ENCODE measurements at regions not wholly inside any gene's neighbourhood (a gene's known extent, or its start where the extent isn't known, plus 50 kb on each side); places are given as distances from the start of the nearest gene placed in this dataset.

GRCh38 chr4:24071612-24072372 lies 181.9 kb upstream of the PPARGC1A start:
- H2AFZ ChIP-seq (ENCODE audit: low read length): no peak overlapping the region
- BruUV-seq (replicated peaks): no TSS peak

GRCh38 chr4:24070117-24070516 lies 180.3 kb upstream of the PPARGC1A start:
- ChIA-PET CTCF (ENCODE audit: unreplicated experiment) (no interaction called here), POLR2A (interaction anchor here (0.9 kb wide), 1 partner anchor 24 kb away, joined by 3 read pairs; no protein-coding TSS in a partner anchor)
- Histone ChIP-seq H3K9me3 (ENCODE audit: low read length) (no peaks in the 10 kb centered on the region), H4K20me1 (ENCODE audit: insufficient read depth, low read length) (no peaks in the 10 kb centered on the region), H3K4me1 (ENCODE audit: insufficient read depth, low read length, poor library complexity, severe bottlenecking) (no peaks in the 10 kb centered on the region), H3K4me3 (ENCODE audit: low read depth, low read length, poor library complexity, severe bottlenecking) (no peak overlapping the region), H2AFZ (ENCODE audit: low read length) (no peak overlapping the region), H3K4me2 (ENCODE audit: low read length) (no peak overlapping the region), H3K36me3 (ENCODE audit: insufficient read depth, low read length) (no peaks in the 10 kb centered on the region), H3K9me2 (ENCODE audit: insufficient read depth, low read length) (no peaks in the 10 kb centered on the region), H3K27ac (ENCODE audit: low read depth, low read length, poor library complexity, severe bottlenecking) (no peak overlapping the region), H3K79me2 (ENCODE audit: insufficient read depth, low read depth, low read length) (no peaks in the 10 kb centered on the region)
- TF ChIP-seq EZH2phosphoT487 (IDR thresholded peaks at IDR 0.05; ENCODE audit: borderline replicate concordance, low read depth, low read length): no peak
- TF ChIP-seq, protein P1, sequence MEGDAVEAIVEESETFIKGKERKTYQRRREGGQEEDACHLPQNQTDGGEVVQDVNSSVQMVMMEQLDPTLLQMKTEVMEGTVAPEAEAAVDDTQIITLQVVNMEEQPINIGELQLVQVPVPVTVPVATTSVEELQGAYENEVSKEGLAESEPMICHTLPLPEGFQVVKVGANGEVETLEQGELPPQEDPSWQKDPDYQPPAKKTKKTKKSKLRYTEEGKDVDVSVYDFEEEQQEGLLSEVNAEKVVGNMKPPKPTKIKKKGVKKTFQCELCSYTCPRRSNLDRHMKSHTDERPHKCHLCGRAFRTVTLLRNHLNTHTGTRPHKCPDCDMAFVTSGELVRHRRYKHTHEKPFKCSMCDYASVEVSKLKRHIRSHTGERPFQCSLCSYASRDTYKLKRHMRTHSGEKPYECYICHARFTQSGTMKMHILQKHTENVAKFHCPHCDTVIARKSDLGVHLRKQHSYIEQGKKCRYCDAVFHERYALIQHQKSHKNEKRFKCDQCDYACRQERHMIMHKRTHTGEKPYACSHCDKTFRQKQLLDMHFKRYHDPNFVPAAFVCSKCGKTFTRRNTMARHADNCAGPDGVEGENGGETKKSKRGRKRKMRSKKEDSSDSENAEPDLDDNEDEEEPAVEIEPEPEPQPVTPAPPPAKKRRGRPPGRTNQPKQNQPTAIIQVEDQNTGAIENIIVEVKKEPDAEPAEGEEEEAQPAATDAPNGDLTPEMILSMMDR (conservative IDR thresholded peaks at IDR 0.05; ENCODE audit: low read length): no peak
- BruUV-seq (replicated peaks): no TSS peak
- no peak for DNase-seq (ENCODE audit: low spot score)
- intact Hi-C loops (cut with micrococcal nuclease; ENCODE audit: unreplicated experiment): no loop called here

More at GRCh38 chr4:24071612-24072372, 181.9 kb upstream of the PPARGC1A start:
- CTCF ChIA-PET (ENCODE audit: unreplicated experiment): no interaction called here
- POLR2A ChIA-PET: no interaction called here
- H3K27ac ChIP-seq (ENCODE audit: low read depth, low read length, poor library complexity, severe bottlenecking): no peak overlapping the region
- no peaks in the 10 kb centered on the region for H3K36me3 ChIP-seq (ENCODE audit: insufficient read depth, low read length)
- no peak for DNase-seq (ENCODE audit: low spot score)
- no peaks in the 10 kb centered on the region for H4K20me1 ChIP-seq (ENCODE audit: insufficient read depth, low read length)
- H3K4me2 ChIP-seq (ENCODE audit: low read length): no peak overlapping the region
- intact Hi-C loops (cut with micrococcal nuclease; ENCODE audit: unreplicated experiment): no loop called here
- TF ChIP-seq EZH2phosphoT487 (IDR thresholded peaks at IDR 0.05; ENCODE audit: borderline replicate concordance, low read depth, low read length): no peak
- TF ChIP-seq, protein P1 (conservative IDR thresholded peaks at IDR 0.05; ENCODE audit: low read length): no peak
- no peaks in the 10 kb centered on the region for H3K4me1 ChIP-seq (ENCODE audit: insufficient read depth, low read length, poor library complexity, severe bottlenecking)
- no peak overlapping the region for H3K4me3 ChIP-seq (ENCODE audit: low read depth, low read length, poor library complexity, severe bottlenecking)
- H3K79me2 ChIP-seq (ENCODE audit: insufficient read depth, low read depth, low read length): no peaks in the 10 kb centered on the region
- no peaks in the 10 kb centered on the region for H3K9me2 ChIP-seq (ENCODE audit: insufficient read depth, low read length)
- H3K9me3 ChIP-seq (ENCODE audit: low read length): no peaks in the 10 kb centered on the region
